G401 (cell line): ENCODE measurements at regions not wholly inside any gene's neighbourhood (a gene's known extent, or its start where the extent isn't known, plus 50 kb on each side); places are given as distances from the start of the nearest gene placed in this dataset.

Experiments used
- DNase-seq: peaks from one replicate; pipeline ENCODE4 v3.0.0-alpha.2; 2015; ENCODE audit warnings: low spot score
- in situ Hi-C: cut with HindIII; loops from 2 replicates; pipeline ENCODE4 v1.10.0; 2016; ENCODE audit warnings: low sequenced_read_pairs, mixed read lengths

DNA sequence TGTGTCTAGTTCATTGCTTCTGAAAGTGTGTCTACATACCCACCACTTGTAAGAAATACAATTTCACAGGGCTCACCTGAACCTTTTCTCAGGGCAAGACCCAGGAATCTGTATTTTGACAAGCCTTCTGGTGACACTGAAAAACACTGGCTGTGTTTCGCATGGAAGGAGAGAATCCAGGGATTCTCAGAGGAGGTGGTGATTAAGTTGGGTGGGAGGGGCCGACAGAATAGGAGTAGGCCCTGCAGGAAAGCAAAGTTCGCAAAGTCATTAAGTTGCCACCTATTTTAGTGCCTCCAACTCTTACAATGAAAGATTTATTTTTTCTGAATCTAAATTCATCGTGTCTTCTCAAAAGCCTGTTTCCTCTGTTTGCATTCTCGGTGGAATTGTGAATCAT is 186.8 kb downstream of the FAT3 start:
- no peak for DNase-seq
- in situ Hi-C loops: no loop called here

DNA sequence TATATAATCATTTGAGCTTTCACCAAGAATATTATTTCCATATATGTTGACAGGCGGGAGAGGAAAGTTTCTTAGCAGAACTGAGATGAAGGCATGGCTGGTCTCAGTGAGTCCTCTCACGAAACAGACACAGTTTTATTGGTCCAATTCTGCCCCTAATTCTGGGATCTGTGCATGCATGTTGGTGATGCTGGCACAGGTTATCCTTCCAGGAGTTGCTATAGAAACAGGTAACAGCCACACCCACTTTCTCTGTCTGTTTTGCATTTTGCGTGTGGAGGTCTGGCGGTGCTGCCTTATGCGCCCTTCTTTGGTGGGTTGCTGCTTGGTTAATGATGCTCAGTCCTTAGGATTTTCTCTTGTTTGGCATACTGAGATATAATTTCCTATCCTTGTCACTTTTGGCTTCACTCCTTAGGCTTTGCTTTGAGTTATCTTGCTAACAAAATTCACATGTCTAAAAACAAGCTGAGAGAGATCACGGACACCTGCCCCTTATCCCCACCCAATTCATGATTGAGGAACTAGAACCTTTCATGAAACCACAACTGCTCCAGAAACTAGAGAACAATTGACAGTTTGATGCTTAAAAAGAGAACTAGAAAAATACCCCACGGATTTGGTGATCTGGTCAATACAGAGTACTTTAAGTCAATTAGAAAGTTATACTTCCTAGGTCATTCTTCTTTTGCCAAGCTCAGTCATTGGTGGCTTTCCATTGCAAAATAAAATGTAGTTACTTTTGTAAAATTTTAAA is 189.3 kb downstream of the FAT3 start:
- in situ Hi-C loops: no loop called here

DNA sequence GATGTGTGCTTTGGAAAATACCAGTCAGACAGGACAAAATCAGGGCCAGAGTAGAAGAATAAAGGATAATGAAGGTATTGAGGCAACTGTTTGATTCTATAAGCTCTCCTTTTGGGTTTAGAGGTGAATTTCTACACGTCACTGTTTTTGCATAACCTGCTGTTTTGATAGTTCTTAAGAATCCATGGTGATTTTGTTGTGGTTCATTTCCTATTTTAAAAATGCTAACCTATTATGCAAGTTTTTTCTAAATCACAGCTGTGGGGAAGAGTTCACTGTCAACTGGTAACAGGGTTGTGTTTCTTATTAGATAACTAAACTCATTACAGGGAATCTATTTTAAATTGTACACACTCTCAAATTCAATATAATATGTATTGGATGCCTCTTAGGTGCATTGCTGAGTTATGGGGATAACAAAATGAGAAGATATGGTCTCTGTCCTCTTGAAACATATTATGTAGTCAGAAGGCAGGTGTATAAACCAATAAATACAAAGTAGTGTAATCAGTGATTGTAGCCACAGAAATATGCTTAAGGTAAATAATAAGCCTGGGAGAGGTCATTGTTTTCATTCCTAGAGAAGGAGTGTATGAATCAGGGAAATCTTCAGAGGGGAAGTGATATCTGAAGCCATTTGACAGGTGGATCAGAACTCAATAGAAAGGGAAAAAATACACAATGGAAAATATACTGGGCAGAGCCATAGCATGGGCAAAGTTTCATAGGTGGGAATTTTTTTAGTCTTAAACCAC is 192.5 kb downstream of the FAT3 start:
- DNase-seq: no peak
- in situ Hi-C loops: no loop called here

More for the DNA sequence above, 189.3 kb downstream of the FAT3 start:
- DNase-seq: no peak

DNA sequence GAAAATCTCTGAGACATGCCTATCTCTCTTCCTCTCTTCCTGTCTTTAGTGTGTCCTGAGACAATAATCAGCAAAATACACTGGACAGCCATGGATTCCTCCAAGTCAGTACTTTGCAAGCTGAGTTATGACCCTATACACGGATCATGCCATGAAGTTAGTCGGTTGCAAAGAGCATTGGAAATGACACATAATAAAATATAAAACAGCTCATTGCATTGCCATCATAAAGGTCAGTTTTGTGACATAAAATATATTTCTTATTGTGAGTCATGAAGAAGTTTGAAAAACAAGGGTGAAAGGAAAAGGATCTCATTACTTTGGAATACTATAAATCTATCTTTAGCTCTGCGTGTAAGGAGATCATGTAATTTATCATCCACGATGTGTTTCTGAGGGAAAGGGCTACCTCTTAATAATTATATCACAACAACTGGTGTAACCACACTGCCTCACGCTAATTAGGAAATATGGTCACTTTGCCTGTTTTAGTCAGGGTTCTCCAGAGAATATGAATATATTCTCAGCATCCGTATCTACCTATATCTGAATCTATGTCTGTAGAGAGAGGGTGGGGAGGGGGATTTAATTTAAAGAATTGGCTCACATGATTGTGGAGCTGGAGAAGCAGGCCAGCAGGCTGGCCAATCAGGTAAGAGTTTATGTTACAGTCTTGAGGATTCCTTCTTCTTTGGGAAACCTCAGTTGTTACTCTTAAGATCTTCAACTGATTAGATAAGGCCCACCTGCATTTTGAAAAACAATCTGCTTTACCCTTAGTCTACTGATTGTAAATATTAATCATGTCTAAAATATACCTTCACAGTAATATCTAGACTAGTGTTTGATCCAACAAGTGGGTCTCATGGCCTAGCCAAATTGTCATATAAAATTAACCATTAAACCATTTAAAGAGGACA is 198.8 kb downstream of the FAT3 start:
- no peak for DNase-seq
- in situ Hi-C loops: no loop called here

DNA sequence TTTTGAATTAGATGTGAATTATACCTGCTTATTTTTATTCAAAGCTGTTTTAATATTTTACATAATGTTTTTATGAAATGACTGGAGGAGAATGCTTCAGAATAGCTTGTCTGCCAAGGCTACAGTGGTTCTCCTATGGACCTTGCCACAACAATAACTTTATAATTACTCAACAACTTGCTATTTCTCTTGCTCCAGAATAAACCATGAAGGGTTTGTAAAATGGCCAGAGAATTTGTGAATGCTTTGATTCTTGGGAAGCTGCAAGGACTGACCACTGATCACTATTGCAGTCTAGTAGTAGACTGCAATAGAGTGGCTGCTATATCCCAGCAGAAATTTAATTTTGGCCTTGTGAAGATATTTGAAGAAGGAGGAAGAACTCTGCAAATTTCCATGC is 199.7 kb downstream of the FAT3 start:
- no peak for DNase-seq
- in situ Hi-C loops: no loop called here

DNA sequence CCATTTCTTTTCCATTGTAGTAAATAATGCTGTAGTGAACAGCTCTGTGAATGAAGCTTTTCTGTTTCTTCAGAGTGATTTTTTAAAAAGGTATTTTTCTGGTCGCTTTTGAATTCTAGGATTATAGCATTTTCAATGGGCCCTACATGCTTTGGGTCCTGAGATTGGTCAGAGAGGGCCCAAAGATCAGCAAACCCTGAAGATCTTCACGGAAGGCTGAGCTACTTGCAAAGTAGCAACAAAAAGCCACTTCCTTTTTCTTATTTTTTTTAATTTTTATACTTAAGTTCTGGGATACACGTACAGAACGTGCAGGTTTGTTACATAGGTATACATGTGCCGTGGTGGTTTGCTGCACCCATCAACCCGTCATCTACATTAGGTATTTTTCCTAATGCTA is 200.5 kb downstream of the FAT3 start:
- in situ Hi-C loops: no loop called here
- no peak for DNase-seq

DNA sequence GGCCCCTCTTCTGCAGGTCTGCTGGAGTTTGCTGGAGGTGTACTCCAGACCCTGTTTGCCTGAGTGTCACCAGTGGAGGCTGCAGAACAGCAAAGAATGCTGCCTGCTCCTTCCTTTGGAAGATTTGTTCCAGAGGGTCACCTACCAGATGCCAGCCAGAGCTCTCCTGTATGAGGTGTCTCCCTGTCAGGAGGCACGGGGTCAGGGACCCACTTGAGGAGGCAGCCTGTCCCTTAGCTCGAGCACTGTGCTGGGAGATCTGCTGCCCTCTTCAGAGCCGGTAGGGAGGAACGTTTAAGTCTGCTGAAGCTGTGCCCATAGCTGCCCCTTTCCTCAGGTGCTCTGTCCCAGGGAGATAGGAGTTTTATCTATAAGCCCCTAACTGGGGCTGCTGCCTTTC is 207.9 kb downstream of the FAT3 start:
- in situ Hi-C loops: no loop called here
- DNase-seq: no peak

DNA sequence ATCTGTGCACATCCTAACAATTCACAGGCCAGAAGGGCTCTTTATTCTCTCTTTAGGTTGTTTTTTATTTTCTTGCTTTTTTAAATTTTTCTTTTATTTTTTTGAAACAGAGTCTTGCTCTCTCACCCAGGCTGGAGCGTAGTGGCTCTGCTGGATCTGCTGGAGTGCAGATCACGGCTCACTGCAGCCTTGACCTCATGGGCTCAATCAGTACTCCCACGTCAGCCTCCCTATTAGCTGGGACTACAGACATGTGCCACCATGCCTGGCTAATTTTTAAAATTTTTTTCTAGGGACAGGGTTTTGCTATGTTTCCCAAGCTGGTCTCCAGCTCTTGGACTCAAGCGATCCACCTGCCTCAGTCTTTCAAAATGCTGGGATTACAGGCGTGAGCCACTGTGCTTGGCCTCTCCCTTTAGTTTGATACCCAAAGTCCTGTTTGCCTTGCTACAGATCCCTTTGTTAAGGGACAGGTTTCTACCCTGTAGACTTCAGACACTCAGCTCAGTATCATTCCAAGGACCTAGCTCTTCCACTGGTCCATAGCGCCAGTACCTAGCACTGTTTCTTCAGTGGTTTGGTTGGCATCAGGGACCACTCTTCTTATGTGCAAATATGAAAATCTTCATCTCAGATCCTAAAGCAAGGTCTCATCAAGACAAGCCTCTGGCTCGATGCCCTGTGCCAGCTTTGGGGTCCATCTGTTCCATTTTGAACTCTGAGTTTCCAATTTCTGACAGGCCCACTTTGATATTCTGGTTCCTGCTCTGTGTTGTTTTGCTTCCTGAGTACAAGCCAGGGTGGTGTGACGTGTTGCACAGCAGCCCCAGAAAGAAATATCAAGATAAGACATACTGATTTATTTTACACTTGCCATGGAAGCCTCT is 211.7 kb downstream of the FAT3 start:
- no peak for DNase-seq
- in situ Hi-C loops: no loop called here

DNA sequence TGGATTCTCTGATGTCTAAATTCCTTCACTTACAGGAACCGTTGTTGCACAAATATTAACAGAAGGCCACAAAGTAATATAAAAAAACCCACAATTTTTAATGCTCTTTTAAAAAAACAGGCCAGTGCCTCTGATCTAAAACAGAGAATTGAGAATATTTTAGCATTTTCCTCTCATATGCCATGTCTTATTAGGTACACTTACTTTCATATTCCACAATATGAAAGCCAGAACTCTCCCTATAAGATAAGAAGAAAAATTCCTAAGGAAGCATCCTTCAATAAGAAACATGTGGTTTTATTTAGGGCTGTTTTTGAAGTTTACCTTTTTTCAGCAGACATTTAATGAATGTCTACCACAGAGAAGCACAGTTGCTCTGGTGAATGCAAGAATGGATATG is 214.5 kb downstream of the FAT3 start:
- in situ Hi-C loops: no loop called here

DNA sequence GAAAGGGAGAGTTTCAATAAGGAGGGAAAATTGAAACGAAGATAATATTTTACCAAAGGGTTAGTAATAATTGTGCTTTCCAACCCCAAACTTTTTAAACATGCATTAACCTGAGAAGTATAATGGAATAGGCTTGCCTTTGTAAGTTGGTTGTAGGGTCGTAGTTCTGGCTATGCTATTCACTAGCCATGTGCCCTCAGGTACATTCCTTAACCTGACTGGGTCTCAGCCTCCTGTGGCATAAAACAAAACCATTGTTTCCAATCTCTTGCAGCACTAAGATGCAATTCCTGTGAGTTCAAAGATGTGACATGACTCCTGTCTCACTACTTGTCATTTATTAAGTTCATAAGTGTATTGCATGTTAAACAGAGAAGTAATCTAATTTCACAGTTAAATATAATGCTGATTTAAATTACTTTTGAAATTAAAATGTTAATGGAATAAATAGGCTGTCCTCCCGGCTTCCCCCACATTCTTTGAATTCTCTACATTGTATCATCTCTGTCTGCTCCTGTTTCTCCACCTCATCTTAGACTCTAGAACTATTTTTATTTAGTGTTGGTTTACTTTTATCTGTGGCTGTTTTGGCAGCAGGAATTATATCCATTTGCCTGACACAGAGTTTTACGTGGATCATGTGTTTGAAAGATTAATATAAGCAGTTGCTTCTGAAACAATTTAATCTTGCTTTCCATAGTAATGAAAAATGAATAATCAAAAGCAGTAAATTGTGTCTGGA is 216.3 kb downstream of the FAT3 start:
- DNase-seq: no peak
- in situ Hi-C loops: no loop called here

More for the DNA sequence above, 214.5 kb downstream of the FAT3 start:
- no peak for DNase-seq

DNA sequence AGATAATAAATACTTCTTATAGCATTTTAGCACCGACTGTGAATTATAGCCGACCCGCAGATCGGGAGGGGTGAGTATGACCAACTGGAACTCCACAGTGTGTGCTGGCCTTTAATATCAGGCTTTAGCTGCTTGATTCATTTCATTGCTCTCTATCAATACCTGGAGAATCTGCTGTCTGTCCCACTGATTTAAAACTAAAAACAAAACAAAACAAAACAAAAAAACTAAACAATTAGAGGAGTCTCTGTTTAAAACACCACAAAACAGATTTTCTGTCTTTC is 216.8 kb downstream of the FAT3 start:
- in situ Hi-C loops: no loop called here
- DNase-seq: no peak

DNA sequence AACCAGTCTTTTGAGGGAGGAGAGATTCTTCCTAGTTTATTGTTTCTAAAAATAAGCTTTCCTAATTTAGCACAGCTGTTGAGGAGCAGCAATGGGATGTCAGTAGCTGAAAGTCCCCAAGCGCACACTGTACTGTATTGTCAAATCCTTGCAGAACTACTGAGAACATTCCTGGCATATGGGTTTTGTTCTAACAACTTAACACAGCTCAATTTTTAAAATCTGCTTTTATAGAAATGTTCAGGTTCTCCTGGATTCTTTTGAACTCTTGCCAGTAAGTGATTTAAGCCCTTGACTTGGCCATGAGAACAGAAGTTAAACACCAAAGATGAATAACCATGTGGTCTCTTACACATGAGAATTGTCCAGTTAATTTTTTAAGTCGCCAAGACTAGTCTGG is 218.6 kb downstream of the FAT3 start:
- in situ Hi-C loops: no loop called here
- no peak for DNase-seq

DNA sequence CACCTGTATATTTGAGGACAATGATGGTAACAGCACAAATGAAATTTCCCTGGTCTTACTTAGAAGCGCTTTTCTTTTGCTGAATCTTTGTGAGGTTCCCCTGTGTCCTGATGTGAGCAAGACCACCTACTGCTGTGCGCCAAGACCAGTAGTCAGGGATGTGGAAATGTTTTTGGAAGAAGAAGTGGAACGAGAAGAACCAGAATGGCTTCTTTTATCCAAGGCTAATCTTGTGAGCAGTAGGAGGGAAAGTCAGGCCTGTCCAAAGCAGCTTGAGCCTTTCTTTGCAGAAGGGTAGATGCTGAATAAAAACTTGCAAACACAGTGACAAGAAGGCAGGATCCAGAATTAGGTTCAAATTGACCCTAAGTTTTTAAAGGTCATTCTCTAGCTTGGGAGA is 223.0 kb downstream of the FAT3 start:
- DNase-seq: no peak
- in situ Hi-C loops: no loop called here

DNA sequence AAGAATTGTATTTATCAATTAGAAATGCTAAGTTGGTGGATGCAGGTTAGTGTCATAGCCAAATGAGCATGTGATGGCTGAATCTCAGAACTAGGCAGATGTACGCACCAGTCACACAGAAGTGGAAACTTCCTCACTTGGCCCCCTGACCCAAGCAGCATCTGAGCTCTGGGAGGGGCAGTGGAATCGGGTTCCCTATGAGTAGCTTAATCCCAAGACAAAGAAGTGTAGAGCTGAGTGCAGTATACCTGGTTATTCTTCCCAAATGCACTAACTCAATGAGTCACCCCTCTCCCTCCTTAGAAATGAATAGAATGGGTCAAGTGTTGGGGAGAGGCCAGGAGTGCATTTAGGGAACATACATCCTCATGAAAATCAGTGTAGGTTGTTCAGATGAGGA is 224.6 kb downstream of the FAT3 start:
- in situ Hi-C loops: no loop called here
- no peak for DNase-seq

DNA sequence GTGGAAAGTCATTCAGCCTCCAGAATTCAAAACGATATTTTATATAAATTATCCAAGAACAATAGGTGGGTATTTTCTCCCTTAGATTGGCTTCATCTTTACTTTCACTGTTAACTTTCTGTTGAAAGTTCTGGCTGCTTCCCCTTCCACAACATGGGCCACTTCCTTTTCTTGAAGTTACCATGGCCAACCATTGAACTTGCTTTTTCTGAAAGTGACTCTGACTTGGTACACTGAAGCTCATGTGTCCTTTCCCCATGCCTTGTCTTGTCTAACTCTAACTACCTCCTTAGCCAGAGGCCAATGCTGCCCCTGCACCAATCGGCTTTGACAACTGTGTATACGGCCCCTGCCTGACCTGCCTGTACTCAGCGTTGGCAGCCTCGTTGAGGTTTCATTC is 225.2 kb downstream of the FAT3 start:
- in situ Hi-C loops: no loop called here
- no peak for DNase-seq

DNA sequence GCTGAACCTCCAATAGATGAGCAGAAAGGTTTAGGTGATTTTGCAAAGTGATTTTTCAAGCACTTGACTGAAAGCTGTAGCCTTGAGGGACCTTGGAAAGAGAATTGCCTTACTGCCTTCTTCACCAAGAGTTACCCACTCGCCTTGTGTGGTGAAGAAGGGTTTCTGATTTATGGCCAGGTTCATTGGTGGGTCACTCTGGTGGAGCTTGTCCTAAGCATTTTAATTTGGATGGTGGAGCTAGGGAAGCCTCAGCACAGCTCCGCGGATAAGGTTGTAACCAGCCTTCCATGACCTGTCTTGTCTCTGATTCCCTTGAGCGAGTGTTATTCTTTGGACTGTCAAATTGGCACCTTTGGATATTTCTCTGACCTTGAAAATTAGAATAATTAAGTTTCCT is 226.4 kb downstream of the FAT3 start:
- in situ Hi-C loops: no loop called here
- DNase-seq: no peak

DNA sequence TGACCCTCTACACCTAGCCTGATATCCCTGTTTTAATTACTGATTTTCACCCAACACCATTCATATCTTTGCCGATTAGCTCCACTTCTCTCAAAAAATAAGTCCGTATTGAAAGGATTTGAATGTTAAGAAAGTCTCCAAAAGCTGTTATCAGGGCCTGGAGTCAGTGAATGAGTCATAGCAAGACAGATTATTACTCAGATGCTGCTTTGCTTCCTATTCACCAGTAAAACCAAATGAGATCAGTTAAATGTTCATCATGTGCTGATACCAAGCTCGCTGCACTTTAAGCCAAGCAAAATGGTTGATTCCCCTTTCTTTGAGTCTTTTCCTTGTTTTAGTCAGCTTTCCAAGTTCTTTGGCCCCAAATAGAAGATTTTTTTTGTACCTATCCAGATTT is 228.4 kb downstream of the FAT3 start:
- in situ Hi-C loops: no loop called here
- no peak for DNase-seq

DNA sequence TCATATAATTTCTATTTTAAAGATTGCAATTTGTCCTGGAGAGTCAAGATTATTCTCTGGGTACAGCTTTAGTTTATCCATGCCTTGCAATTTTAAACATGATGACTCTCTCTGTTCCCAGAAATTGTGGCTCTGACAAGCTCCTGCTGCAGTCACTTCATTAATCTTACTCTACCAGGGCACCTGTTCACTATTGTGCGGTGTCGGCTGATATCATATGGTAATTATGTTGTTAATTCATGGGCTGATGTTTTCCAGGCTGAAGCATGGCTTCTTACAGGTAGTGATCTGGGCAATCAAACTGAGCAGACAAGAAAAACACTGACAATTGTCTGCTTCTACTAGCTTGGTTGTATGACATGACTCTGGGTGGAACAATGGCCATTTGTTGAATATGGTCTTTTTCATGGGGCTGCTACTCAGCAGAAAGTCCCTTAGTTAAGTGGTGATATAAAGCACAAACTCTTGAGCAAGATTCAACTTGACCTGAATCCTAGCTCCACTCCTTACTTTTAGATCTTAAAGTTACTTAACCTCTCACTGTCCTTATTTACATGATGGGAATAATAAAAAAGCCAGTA is 230.7 kb downstream of the FAT3 start:
- in situ Hi-C loops: no loop called here
- no peak for DNase-seq
